ENCODE measurements at regions not wholly inside any gene's neighbourhood (a gene's known extent, or its start where the extent isn't known, plus 50 kb on each side); places are given as distances from the start of the nearest gene placed in this dataset.

GRCh38 chr6:145502416-145502815 is 232.9 kb downstream of the EPM2A start:
- TF ChIP-seq PHF8 (conservative IDR thresholded peaks at IDR 0.05; ENCODE audit: low read depth, low read length) = no peak
- TF ChIP-seq FOSL1 (IDR thresholded peaks at IDR 0.05; ENCODE audit: insufficient read depth, low read depth, low read length) = no peak
- TF ChIP-seq HDAC6 (IDR thresholded peaks at IDR 0.05; ENCODE audit: low read depth, low read length) = no peak
- TF ChIP-seq JUND (IDR thresholded peaks at IDR 0.05; ENCODE audit: low read length) = no peak
- no peak for TF ChIP-seq SUZ12 (IDR thresholded peaks at IDR 0.05; ENCODE audit: low read length)
- TF ChIP-seq POLR2A (IDR thresholded peaks at IDR 0.05; ENCODE audit: control extremely low read depth in 1 of 2, low read depth in 2 of 2, low read length in 2 of 2) = no peak
- TF ChIP-seq POLR2AphosphoS5 (IDR thresholded peaks at IDR 0.05; ENCODE audit: low read depth, low read length) = no peak
- no peak for TF ChIP-seq EZH2 (IDR thresholded peaks at IDR 0.05; ENCODE audit: low read depth, low read length, severe bottlenecking)
- no peak for TF ChIP-seq JUN (IDR thresholded peaks at IDR 0.05; ENCODE audit: low read depth, low read length)
- no peak for TF ChIP-seq CBX5 (IDR thresholded peaks at IDR 0.05; ENCODE audit: low read depth, low read length)
- TF ChIP-seq GABPA (IDR thresholded peaks at IDR 0.05; ENCODE audit: borderline replicate concordance, insufficient read depth, low read length) = no peak
- TF ChIP-seq, protein P1, sequence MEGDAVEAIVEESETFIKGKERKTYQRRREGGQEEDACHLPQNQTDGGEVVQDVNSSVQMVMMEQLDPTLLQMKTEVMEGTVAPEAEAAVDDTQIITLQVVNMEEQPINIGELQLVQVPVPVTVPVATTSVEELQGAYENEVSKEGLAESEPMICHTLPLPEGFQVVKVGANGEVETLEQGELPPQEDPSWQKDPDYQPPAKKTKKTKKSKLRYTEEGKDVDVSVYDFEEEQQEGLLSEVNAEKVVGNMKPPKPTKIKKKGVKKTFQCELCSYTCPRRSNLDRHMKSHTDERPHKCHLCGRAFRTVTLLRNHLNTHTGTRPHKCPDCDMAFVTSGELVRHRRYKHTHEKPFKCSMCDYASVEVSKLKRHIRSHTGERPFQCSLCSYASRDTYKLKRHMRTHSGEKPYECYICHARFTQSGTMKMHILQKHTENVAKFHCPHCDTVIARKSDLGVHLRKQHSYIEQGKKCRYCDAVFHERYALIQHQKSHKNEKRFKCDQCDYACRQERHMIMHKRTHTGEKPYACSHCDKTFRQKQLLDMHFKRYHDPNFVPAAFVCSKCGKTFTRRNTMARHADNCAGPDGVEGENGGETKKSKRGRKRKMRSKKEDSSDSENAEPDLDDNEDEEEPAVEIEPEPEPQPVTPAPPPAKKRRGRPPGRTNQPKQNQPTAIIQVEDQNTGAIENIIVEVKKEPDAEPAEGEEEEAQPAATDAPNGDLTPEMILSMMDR (IDR thresholded peaks at IDR 0.05; ENCODE audit: control extremely low read depth in 1 of 3, insufficient read depth in 1 of 3, low read depth in 1 of 3, low read length in 3 of 3) = no peak
- TF ChIP-seq ASH2L (IDR thresholded peaks at IDR 0.05; ENCODE audit: low read length) = no peak
- TF ChIP-seq CEBPB (IDR thresholded peaks at IDR 0.05; ENCODE audit: low read depth, low read length) = no peak

Data from H1 (cell line).